ENCODE measurements at regions not wholly inside any gene's neighbourhood (a gene's known extent, or its start where the extent isn't known, plus 50 kb on each side); places are given as distances from the start of the nearest gene placed in this dataset.

DNA sequence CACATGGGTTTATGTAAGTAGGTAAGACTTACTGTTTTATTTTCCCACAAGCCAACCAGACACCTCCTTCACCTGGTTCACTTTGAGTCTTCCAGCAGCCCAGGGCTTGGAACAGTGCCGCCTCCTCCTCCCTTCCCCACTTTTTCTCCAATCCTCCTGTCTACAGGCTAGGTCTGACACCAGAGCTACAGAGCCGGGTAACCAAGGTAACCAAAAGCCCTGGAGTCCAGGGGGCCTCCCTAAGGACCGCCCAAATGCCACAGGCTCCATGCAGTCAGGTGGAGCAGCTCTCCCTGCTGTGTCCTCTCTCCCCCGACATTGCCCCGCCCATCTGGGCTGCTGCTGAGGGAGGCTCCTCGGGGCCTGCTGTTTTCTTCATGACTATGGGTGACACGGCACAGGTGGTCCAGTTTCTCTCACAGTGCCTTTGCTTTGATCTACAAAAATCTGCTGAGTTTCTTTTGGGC is 138.0 kb upstream of the EFNA5 start:
- no peak for ATAC-seq (ENCODE audit: low read depth)
- no peak overlapping the region for H3K4me3 Mint-ChIP-seq
- no peaks in the 10 kb centered on the region for H3K9me3 Mint-ChIP-seq
- no peaks in the 10 kb centered on the region for H3K36me3 Mint-ChIP-seq
- no peak for DNase-seq (ENCODE audit: low spot score in 2 of 2)
- no peaks in the 10 kb centered on the region for H3K27me3 Mint-ChIP-seq
- no peak overlapping the region for H3K27ac Mint-ChIP-seq
- H3K4me1 Mint-ChIP-seq = no peaks in the 10 kb centered on the region

- Mint-ChIP-seq H3K4me3 (no peak overlapping the region), H3K27me3 (no peaks in the 10 kb centered on the region), H3K36me3 (no peaks in the 10 kb centered on the region), H3K9me3 (no peaks in the 10 kb centered on the region), H3K27ac (no peak overlapping the region), H3K4me1 (no peaks in the 10 kb centered on the region)
- no peak for DNase-seq (ENCODE audit: low spot score in 2 of 2)
- no peak for ATAC-seq (ENCODE audit: low read depth)
These were observed 136.7 kb upstream of the EFNA5 start for GRCh38 chr5:107807431-107807830.

- H3K9me3 Mint-ChIP-seq = no peaks in the 10 kb centered on the region
- no peaks in the 10 kb centered on the region for H3K27me3 Mint-ChIP-seq
- no peaks in the 10 kb centered on the region for H3K4me1 Mint-ChIP-seq
- no peaks in the 10 kb centered on the region for H3K36me3 Mint-ChIP-seq
- ATAC-seq (ENCODE audit: low read depth) (no peak), DNase-seq (ENCODE audit: low spot score in 2 of 2) (no peak)
- no peak overlapping the region for H3K4me3 Mint-ChIP-seq
- H3K27ac Mint-ChIP-seq = no peak overlapping the region
These were observed 136.0 kb upstream of the EFNA5 start for GRCh38 chr5:107806705-107807104.

GRCh38 chr5:107806271-107806670 is 135.5 kb upstream of the EFNA5 start:
- Mint-ChIP-seq H3K9me3 (no peaks in the 10 kb centered on the region), H3K4me3 (no peak overlapping the region), H3K36me3 (no peaks in the 10 kb centered on the region), H3K27me3 (no peaks in the 10 kb centered on the region), H3K4me1 (no peaks in the 10 kb centered on the region), H3K27ac (no peak overlapping the region)
- ATAC-seq (ENCODE audit: low read depth) (no peak), DNase-seq (ENCODE audit: low spot score in 2 of 2) (no peak)

DNA sequence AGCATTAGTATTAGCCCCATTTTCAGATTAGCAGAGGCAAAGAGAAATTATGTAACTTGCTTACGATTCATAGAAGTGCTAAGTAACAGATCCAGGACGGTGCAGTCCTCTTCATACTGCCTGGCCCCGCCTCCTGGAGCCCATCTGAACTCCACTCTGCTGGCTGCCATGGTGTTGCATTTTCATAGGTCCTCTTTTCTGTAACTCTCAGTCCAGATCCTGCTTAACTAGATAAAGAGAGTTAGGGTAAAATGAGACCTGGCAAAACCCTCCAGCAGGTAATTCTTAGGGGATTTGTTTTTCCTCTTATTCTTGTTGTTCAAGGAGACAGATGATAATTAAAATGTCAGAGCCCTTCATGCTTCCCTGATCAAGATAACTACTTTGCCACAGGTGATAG is 135.1 kb upstream of the EFNA5 start:
- H3K9me3 Mint-ChIP-seq = no peaks in the 10 kb centered on the region
- no peak overlapping the region for H3K4me3 Mint-ChIP-seq
- no peak for DNase-seq (ENCODE audit: low spot score in 2 of 2)
- no peak for ATAC-seq (ENCODE audit: low read depth)
- H3K27ac Mint-ChIP-seq = no peak overlapping the region
- H3K27me3 Mint-ChIP-seq = no peaks in the 10 kb centered on the region
- no peaks in the 10 kb centered on the region for H3K4me1 Mint-ChIP-seq
- H3K36me3 Mint-ChIP-seq = no peaks in the 10 kb centered on the region

DNA sequence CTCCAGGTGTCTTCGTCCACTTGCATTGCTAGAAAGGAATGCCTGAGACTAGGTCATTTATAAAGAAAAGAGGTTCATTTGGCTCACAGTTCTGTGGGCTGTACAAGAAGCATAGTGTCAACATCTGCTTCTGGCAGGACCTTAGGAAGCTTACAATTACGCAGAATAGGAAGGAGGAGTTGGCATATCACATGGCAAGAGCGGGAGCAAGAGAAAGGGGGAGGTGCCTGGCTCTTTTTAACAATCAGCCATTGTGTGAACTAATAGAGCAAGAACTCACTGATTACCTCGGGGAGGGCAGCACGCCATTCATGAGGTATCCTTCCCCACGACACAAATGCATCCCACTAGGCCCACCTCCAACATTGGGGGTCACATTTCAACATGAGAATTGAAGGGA is 134.4 kb upstream of the EFNA5 start:
- no peaks in the 10 kb centered on the region for H3K27me3 Mint-ChIP-seq
- DNase-seq (ENCODE audit: low spot score in 2 of 2) = no peak
- no peak overlapping the region for H3K27ac Mint-ChIP-seq
- H3K36me3 Mint-ChIP-seq = no peaks in the 10 kb centered on the region
- H3K4me1 Mint-ChIP-seq = no peaks in the 10 kb centered on the region
- no peaks in the 10 kb centered on the region for H3K9me3 Mint-ChIP-seq
- no peak overlapping the region for H3K4me3 Mint-ChIP-seq
- ATAC-seq (ENCODE audit: low read depth) = no peak

DNA sequence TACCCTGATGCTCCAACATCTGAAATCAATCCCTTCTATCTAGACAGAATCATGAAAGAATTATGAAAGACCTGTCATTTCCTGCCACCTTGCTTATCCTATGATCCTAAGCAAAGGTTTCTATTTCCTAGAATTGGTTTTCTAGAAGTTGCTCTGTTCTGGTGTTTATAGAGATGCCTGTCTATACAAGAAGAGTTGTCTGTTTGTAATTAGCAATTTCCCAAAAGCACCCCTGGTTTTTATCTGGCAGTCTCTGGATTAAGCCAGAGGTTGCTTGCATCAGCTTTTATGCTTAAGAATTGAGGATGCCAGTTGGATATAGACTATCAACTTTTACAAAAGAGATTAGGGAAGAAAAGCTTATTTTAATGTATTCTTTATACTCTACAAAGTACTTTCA is 133.0 kb upstream of the EFNA5 start:
- Mint-ChIP-seq H3K27ac (no peak overlapping the region), H3K4me3 (no peak overlapping the region), H3K4me1 (no peaks in the 10 kb centered on the region), H3K27me3 (no peaks in the 10 kb centered on the region), H3K36me3 (no peaks in the 10 kb centered on the region), H3K9me3 (no peaks in the 10 kb centered on the region)
- ATAC-seq (ENCODE audit: low read depth) (no peak), DNase-seq (ENCODE audit: low spot score in 2 of 2) (no peak)

- Mint-ChIP-seq H3K27ac (no peak overlapping the region), H3K27me3 (no peaks in the 10 kb centered on the region), H3K9me3 (no peaks in the 10 kb centered on the region), H3K4me1 (no peaks in the 10 kb centered on the region), H3K36me3 (no peaks in the 10 kb centered on the region), H3K4me3 (no peak overlapping the region)
- DNase-seq (ENCODE audit: low spot score in 2 of 2) = no peak
- no peak for ATAC-seq (ENCODE audit: low read depth)
These were observed 130.3 kb upstream of the EFNA5 start for GRCh38 chr5:107801061-107801460.

DNA sequence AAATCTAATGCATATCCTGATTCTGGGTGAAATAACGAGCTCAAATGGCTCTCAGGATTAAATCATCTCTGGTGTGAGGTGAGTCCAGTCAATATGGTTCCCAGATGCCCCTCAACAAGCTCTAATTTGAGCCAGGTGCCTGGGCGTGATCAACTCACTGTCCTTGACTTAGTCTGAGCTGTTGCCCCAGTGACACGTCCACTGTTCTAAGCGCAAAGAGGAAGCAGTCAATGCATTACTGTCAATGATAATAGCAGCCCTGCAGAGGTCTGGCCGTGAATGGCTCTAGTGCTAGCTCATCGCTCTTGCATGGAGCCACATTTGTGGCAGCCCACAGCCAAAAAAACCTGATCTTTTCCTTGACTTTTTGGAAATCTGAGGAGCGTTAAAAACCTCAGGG is 128.6 kb upstream of the EFNA5 start:
- Mint-ChIP-seq H3K27ac (no peak overlapping the region), H3K36me3 (no peaks in the 10 kb centered on the region), H3K9me3 (peaks cover 4% of the 10 kb centered on the region)

DNA sequence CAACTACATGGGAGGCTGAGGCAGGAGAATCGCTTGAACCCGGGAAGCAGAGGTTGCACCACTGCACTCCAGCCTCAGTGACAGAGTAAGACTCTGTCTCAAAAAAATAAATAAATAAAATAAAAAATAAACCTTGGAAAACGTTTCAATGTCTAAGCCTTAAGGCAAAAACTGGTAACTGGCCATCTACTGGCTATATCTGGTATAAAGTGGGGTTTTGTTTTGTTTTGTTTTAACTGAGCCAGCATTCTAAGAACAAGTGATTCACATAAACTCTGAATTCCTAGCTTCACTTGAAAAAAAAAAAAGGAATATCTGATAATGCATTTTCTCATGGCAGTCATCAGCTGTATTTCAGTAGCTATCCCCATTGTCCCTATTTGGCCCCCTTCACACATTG is 126.1 kb upstream of the EFNA5 start:
- peaks cover 5% of the 10 kb centered on the region for H3K27me3 Mint-ChIP-seq
- H3K9me3 Mint-ChIP-seq = peaks cover 10% of the 10 kb centered on the region
- DNase-seq (ENCODE audit: low spot score in 2 of 2) = no peak
- no peak overlapping the region for H3K4me3 Mint-ChIP-seq
- H3K4me1 Mint-ChIP-seq = no peaks in the 10 kb centered on the region
- no peak for ATAC-seq (ENCODE audit: low read depth)
- no peaks in the 10 kb centered on the region for H3K36me3 Mint-ChIP-seq
- no peak overlapping the region for H3K27ac Mint-ChIP-seq

More for the DNA sequence above, 128.6 kb upstream of the EFNA5 start:
- no peak for DNase-seq (ENCODE audit: low spot score in 2 of 2)
- peaks cover 2% of the 10 kb centered on the region for H3K27me3 Mint-ChIP-seq
- H3K4me3 Mint-ChIP-seq = no peak overlapping the region
- ATAC-seq (ENCODE audit: low read depth) = no peak
- no peaks in the 10 kb centered on the region for H3K4me1 Mint-ChIP-seq

DNA sequence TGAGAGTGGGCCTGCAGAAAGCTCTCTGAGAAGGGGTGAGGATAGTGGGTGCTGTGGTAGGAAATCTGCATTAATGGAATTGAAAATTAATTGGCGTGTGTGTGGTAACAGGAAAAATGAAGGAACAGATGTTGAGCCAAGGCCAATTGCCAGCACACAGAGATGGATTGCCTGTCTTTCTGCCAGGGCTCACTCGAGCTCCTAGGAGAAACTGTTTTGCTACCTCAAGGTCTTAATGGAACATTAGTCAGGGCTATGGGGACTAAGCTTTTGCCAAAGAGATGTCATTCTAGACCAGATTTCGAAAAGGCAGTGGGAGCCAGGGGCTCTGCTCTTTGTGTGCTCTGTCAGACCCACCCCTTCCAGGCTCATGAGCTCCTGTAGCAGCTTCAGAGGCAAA is 124.0 kb upstream of the EFNA5 start:
- Mint-ChIP-seq H3K4me3 (no peak overlapping the region), H3K27ac (no peak overlapping the region), H3K36me3 (no peaks in the 10 kb centered on the region), H3K4me1 (no peaks in the 10 kb centered on the region), H3K9me3 (peaks cover 10% of the 10 kb centered on the region), H3K27me3 (peaks cover 5% of the 10 kb centered on the region)
- DNase-seq (ENCODE audit: low spot score in 2 of 2) = no peak
- no peak for ATAC-seq (ENCODE audit: low read depth)

GRCh38 chr5:107792940-107793339 is 122.2 kb upstream of the EFNA5 start:
- Mint-ChIP-seq H3K27me3 (peaks cover 5% of the 10 kb centered on the region), H3K4me3 (no peak overlapping the region), H3K27ac (no peak overlapping the region), H3K36me3 (no peaks in the 10 kb centered on the region), H3K9me3 (peaks cover 10% of the 10 kb centered on the region), H3K4me1 (no peaks in the 10 kb centered on the region)
- no peak for DNase-seq (ENCODE audit: low spot score in 2 of 2)
- ATAC-seq (ENCODE audit: low read depth) = no peak

DNA sequence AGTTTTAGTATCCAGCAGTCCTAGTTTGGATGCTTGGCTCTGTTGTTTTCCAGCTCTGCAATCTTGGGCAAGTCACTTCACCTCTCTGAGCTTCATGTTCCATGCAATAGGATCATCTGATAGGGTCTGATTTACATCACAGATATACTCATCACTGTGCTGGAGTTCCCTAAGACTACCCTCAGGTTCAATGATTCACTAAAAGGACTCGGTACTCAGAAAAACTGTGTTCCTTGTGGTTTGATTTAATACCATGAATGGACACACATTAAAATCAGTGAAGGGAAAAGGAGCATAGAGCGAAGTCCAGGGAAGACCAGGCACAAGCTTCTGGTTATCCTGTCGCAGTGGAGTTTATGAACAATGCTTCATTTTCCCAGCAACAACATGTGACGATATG is 119.9 kb upstream of the EFNA5 start:
- Mint-ChIP-seq H3K9me3 (peaks cover 11% of the 10 kb centered on the region), H3K4me3 (no peak overlapping the region), H3K27ac (no peak overlapping the region), H3K27me3 (peaks cover 2% of the 10 kb centered on the region), H3K36me3 (no peaks in the 10 kb centered on the region), H3K4me1 (no peaks in the 10 kb centered on the region)
- DNase-seq (ENCODE audit: low spot score in 2 of 2) = no peak
- no peak for ATAC-seq (ENCODE audit: low read depth)

DNA sequence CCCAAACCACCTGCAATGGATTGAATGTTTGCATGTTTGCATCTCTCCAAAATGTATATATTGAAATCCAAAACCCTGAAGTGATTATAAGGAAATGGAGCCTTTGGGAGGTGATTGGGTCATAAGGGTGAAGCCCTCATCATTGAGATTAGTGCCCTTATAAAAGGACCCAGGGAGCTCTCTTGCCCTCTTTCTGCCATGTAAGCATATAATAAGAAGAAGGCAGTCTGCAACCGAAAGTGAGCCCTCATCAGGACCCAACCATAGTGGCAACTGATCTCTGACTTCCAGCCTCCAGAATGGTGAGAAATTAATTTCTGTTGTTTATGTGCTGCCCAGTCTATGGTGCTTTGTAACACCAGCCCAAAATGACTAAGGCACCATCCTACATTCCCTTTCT is 115.7 kb upstream of the EFNA5 start:
- no peak overlapping the region for H3K27ac Mint-ChIP-seq
- DNase-seq (ENCODE audit: low spot score in 2 of 2) (no peak), ATAC-seq (ENCODE audit: low read depth) (no peak)
- H3K4me1 Mint-ChIP-seq = no peaks in the 10 kb centered on the region
- peaks cover 5% of the 10 kb centered on the region for H3K9me3 Mint-ChIP-seq
- H3K27me3 Mint-ChIP-seq = no peaks in the 10 kb centered on the region
- H3K4me3 Mint-ChIP-seq = no peak overlapping the region
- no peaks in the 10 kb centered on the region for H3K36me3 Mint-ChIP-seq

- Mint-ChIP-seq H3K4me3 (no peak overlapping the region), H3K27ac (no peak overlapping the region), H3K9me3 (peaks cover 6% of the 10 kb centered on the region), H3K36me3 (no peaks in the 10 kb centered on the region), H3K27me3 (no peaks in the 10 kb centered on the region), H3K4me1 (no peaks in the 10 kb centered on the region)
- no peak for DNase-seq (ENCODE audit: low spot score in 2 of 2)
- ATAC-seq (ENCODE audit: low read depth) = no peak
These were observed 112.8 kb upstream of the EFNA5 start for GRCh38 chr5:107783551-107783950.
